Endothelial cell of umbilical vein (primary cell): ENCODE measurements at regions not wholly inside any gene's neighbourhood (a gene's known extent, or its start where the extent isn't known, plus 50 kb on each side); places are given as distances from the start of the nearest gene placed in this dataset.

Experiments
- BruUV-seq: library from RNA; stranded (reverse); fragments of 400-500 nt; replicated peaks from 2 replicates; lab custom pipeline; 2021; lab: Mats Ljungman, UMichigan
- CTCF ChIA-PET: fragments of 300-600, 350-600 bp; sonication (Branson Sonifier 250); formaldehyde crosslinking; loops from one replicate; lab custom pipeline; 2021; ENCODE audit warnings: antibody characterized with exemption, inconsistent platforms; lab: Charles Lee
- POLR2A ChIA-PET: fragments of 300-600, 350-600 bp; sonication (Branson Sonifier 250); formaldehyde crosslinking; loops from one replicate; lab custom pipeline; 2021; ENCODE audit warnings: antibody characterized with exemption, inconsistent platforms; lab: Charles Lee
- DNase-seq: peaks from one replicate; pipeline ENCODE4 v3.0.0-alpha.2; 2011; ENCODE audit warnings: low read depth, low spot score
- FAIRE-seq: peaks from 2 replicates; lab custom pipeline; 2011; peaks lifted over from hg19 to GRCh38; lab: Jason Lieb, UNC
- H2AFZ ChIP-seq: 2 replicates; pipeline ENCODE4 v1.6.0; 2012; ENCODE audit warnings: low read depth, low read length, control low read depth, inconsistent platforms
- H3K27ac ChIP-seq: 2 replicates; pipeline ENCODE4 v1.5.1; 2011; ENCODE audit warnings: low read depth, mild to moderate bottlenecking, control low read depth, low read length, moderate library complexity; ENCODE audit not compliant: insufficient read depth
- H3K27me3 ChIP-seq, 2 experiments: 2 replicates each; pipeline versions ENCODE4 v1.6.0 to v1.6.1; 2011; ENCODE audit warnings: low read length in 2 of 2, mixed read lengths in 1 of 2; ENCODE audit not compliant: control insufficient read depth in 2 of 2, insufficient read depth in 2 of 2
- H3K36me3 ChIP-seq, 2 experiments: 2 replicates in 1 of 2; 3 replicates in 1 of 2; pipeline ENCODE4 v1.5.1; 2011; ENCODE audit warnings: low read length in 2 of 2, mild to moderate bottlenecking in 1 of 2, moderate library complexity in 1 of 2; ENCODE audit not compliant: control insufficient read depth in 2 of 2, insufficient read depth in 2 of 2; ENCODE audit errors: extremely low read depth in 1 of 2
- H3K4me1 ChIP-seq: 3 replicates; pipeline ENCODE4 v1.5.1; 2011; ENCODE audit warnings: mild to moderate bottlenecking, low read length; ENCODE audit not compliant: control insufficient read depth, insufficient read depth; ENCODE audit errors: extremely low read depth
- H3K4me2 ChIP-seq: 2 replicates; pipeline ENCODE4 v1.6.1; 2011; ENCODE audit warnings: low read length, control low read depth, mixed read lengths; ENCODE audit not compliant: insufficient read depth
- H3K4me3 ChIP-seq, 3 experiments: fragments of 200-600 bp in 1 of 3; sonication (generic), shearing (Covaris generic) in 1 of 3; replicated peaks in 1 of 3; 2 replicates each; pipeline ENCODE4 v1.5.1; 2011 to 2016; ENCODE audit warnings: control low read depth in 3 of 3, low read length in 3 of 3, mild to moderate bottlenecking in 2 of 3, inconsistent platforms in 1 of 3, low read depth in 1 of 3, moderate library complexity in 1 of 3; ENCODE audit not compliant: insufficient read depth in 1 of 3
- H3K79me2 ChIP-seq: 2 replicates; pipeline ENCODE4 v1.6.0; 2012; ENCODE audit warnings: low read length, inconsistent platforms; ENCODE audit not compliant: control insufficient read depth, insufficient read depth
- H3K9ac ChIP-seq: replicated peaks from 2 replicates; pipeline ENCODE3; 2011; ENCODE audit warnings: low read length, control low read depth; ENCODE audit not compliant: insufficient read depth; ENCODE audit errors: extremely low read depth
- H3K9me1 ChIP-seq: replicated peaks from 3 replicates; pipeline ENCODE4 v1.6.0; 2011; ENCODE audit warnings: mild to moderate bottlenecking, low read length; ENCODE audit not compliant: control insufficient read depth, insufficient read depth; ENCODE audit errors: extremely low read depth
- H3K9me3 ChIP-seq: replicated peaks from 2 replicates; pipeline ENCODE4 v1.5.1; 2012; ENCODE audit warnings: low read length, inconsistent platforms; ENCODE audit not compliant: control insufficient read depth, insufficient read depth
- H4K20me1 ChIP-seq: replicated peaks from 2 replicates; pipeline ENCODE3; 2011; ENCODE audit warnings: mild to moderate bottlenecking, low read length; ENCODE audit not compliant: control insufficient read depth, insufficient read depth; ENCODE audit errors: extremely low read depth
- EZH2 ChIP-seq: IDR thresholded peaks from 2 replicates; pipeline ENCODE4 v1.6.1; 2012; ENCODE audit warnings: borderline replicate concordance, low read depth, mild to moderate bottlenecking, moderate library complexity, low read length, inconsistent platforms; ENCODE audit not compliant: severe bottlenecking
- FOS ChIP-seq: IDR thresholded peaks from 2 replicates; pipeline ENCODE4 v1.6.1; 2011; ENCODE audit warnings: mild to moderate bottlenecking, low read length, moderate library complexity, borderline replicate concordance; ENCODE audit not compliant: insufficient read depth
- GATA2 ChIP-seq: IDR thresholded peaks from 2 replicates; pipeline ENCODE4 v1.7.0; 2011; ENCODE audit warnings: low read depth, mild to moderate bottlenecking, moderate library complexity, mixed read lengths, low read length; ENCODE audit not compliant: insufficient read length, insufficient read depth
- JUN ChIP-seq: IDR thresholded peaks from 2 replicates; pipeline ENCODE4 v1.6.1; 2011; ENCODE audit warnings: borderline replicate concordance, low read depth; ENCODE audit not compliant: insufficient read length, insufficient read depth
- MYC ChIP-seq: IDR thresholded peaks from one replicate; pipeline ENCODE4 v1.6.1; 2011; ENCODE audit warnings: mild to moderate bottlenecking, low read depth, low read length
- POLR2A ChIP-seq: IDR thresholded peaks from 2 replicates; pipeline ENCODE4 v1.6.1; 2012; ENCODE audit warnings: low read depth, mild to moderate bottlenecking, control low read depth, low read length
- POLR2AphosphoS5 ChIP-seq: IDR thresholded peaks from 2 replicates; pipeline ENCODE4 v1.6.1; 2012; ENCODE audit warnings: low read depth, mild to moderate bottlenecking, control low read depth, low read length, moderate library complexity; ENCODE audit not compliant: insufficient read depth
- dilution Hi-C: fragments of 300-500 bp; cut with MboI; formaldehyde crosslinking; loops from one replicate; pipeline ENCODE4 v1.15.0; 2019; ENCODE audit warnings: low sequenced_read_pairs; ENCODE audit not compliant: extremely low pct_ligation_motif_present
- intact Hi-C: fragments of 100-400 bp; cut with micrococcal nuclease; formaldehyde crosslinking; loops from one replicate; pipeline ENCODE4 v1.10.0; 2022
- TF ChIP-seq, protein P1 (sequence below), 2 donors: IDR thresholded peaks; 1 replicate in 1 of 2; 2 replicates in 1 of 2; pipeline ENCODE4 v1.5.1; 2011; ENCODE audit warnings: low read length in 2 of 2, mild to moderate bottlenecking in 2 of 2, moderate library complexity in 2 of 2, control low read depth in 1 of 2, inconsistent platforms in 1 of 2, low read depth in 1 of 2; ENCODE audit not compliant: insufficient read depth in 1 of 2; ENCODE audit errors: extremely low read depth in 1 of 2
- TF ChIP-seq, protein P2 (sequence below): IDR thresholded peaks from 2 replicates; pipeline ENCODE4 v1.6.1; 2011; ENCODE audit not compliant: insufficient read depth, insufficient read length

DNA sequence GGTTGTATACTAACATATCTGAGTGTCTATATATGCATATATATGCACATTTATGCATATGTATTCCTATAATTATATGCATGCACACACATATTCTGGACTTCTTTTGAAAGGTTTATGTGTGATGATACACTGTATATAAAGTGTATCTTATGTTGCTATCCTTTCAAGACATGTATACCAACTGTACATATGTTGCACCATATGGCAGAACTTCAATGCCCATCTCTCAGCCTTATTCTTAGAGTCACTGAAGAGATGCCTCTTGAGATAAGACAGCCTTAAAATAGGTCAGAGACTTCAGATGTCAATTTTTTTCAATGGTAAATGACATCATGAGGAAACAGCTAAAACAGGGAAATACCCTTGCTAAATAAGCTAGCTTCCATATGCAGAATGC is 461.4 kb downstream of the SPATA31D1 start:
- Histone ChIP-seq H3K79me2 (no peaks in the 10 kb centered on the region), H4K20me1 (no peaks in the 10 kb centered on the region), H3K27ac (no peak overlapping the region), H3K9ac (no peak overlapping the region), H3K36me3 (no peaks in the 10 kb centered on the region), H3K4me1 (no peaks in the 10 kb centered on the region), H3K4me3 (no peak overlapping the region), H3K9me3 (peaks cover 4% of the 10 kb centered on the region), H3K4me2 (no peak overlapping the region), H3K9me1 (no peaks in the 10 kb centered on the region), H3K27me3 (no peaks in the 10 kb centered on the region), H2AFZ (no peak overlapping the region)
- DNase-seq: no peak
- POLR2A ChIA-PET: no interaction called here
- intact Hi-C loops (no loop called here), dilution Hi-C loops (no loop called here)
- CTCF ChIA-PET: interaction anchor here (0.7 kb wide), 1 partner anchor 14 kb away, joined by 3 read pairs; no protein-coding TSS in a partner anchor
- no TSS peak for BruUV-seq
- no peak for FAIRE-seq
- TF ChIP-seq, protein P1, sequence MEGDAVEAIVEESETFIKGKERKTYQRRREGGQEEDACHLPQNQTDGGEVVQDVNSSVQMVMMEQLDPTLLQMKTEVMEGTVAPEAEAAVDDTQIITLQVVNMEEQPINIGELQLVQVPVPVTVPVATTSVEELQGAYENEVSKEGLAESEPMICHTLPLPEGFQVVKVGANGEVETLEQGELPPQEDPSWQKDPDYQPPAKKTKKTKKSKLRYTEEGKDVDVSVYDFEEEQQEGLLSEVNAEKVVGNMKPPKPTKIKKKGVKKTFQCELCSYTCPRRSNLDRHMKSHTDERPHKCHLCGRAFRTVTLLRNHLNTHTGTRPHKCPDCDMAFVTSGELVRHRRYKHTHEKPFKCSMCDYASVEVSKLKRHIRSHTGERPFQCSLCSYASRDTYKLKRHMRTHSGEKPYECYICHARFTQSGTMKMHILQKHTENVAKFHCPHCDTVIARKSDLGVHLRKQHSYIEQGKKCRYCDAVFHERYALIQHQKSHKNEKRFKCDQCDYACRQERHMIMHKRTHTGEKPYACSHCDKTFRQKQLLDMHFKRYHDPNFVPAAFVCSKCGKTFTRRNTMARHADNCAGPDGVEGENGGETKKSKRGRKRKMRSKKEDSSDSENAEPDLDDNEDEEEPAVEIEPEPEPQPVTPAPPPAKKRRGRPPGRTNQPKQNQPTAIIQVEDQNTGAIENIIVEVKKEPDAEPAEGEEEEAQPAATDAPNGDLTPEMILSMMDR (IDR thresholded peaks at IDR 0.05; ENCODE audit: extremely low read depth in 1 of 2, insufficient read depth in 1 of 2, low read depth in 1 of 2, low read length in 2 of 2): no peak
- no peak for TF ChIP-seq FOS

DNA sequence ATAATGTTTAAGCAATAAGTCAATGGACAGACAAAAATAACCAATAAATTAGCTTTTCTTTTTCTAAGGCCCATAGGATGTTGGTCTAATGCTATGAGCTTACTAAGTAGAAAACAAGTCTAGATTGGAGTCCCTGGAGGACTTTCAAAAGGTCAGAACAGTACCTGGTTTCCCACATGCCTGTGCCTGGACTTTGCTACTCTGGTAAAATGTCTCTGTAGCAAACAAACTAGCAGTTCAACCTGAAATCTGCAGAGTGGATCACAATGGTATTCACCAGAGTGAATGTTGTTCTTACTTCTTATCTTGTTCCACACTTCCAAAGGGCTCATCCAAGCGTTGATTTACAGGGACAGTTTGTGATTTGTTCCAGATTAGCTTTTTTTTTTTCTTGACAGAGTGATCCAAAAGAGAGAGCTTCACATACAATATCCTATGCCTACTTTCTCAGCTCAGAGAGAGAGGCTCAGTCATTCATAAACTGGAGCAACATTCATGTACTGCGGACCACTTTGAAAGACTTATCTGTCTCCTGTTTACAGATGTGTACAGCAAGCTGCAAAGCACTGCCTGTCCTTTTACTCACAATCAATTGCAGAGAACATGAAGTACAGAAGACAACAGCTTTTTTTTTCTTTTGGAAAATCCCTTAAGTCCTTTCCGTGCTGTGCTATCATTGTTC is 466.1 kb downstream of the SPATA31D1 start:
- intact Hi-C loops: no loop called here
- Histone ChIP-seq H3K9ac (no peak overlapping the region), H4K20me1 (no peaks in the 10 kb centered on the region), H3K36me3 (no peaks in the 10 kb centered on the region), H3K79me2 (no peaks in the 10 kb centered on the region), H3K27ac (no peak overlapping the region), H3K9me1 (no peaks in the 10 kb centered on the region), H2AFZ (no peak overlapping the region), H3K9me3 (no peaks in the 10 kb centered on the region), H3K4me2 (no peak overlapping the region), H3K27me3 (no peaks in the 10 kb centered on the region), H3K4me3 (no peak overlapping the region), H3K4me1 (no peaks in the 10 kb centered on the region)
- TF ChIP-seq, protein P1 (IDR thresholded peaks at IDR 0.05; ENCODE audit: extremely low read depth in 1 of 2, insufficient read depth in 1 of 2, low read depth in 1 of 2, low read length in 2 of 2): no peak
- TF ChIP-seq MYC: no peak
- TF ChIP-seq GATA2: no peak
- no peak for TF ChIP-seq EZH2
- TF ChIP-seq FOS: no peak
- no peak for TF ChIP-seq POLR2A
- no peak for TF ChIP-seq JUN
- TF ChIP-seq, protein P2, sequence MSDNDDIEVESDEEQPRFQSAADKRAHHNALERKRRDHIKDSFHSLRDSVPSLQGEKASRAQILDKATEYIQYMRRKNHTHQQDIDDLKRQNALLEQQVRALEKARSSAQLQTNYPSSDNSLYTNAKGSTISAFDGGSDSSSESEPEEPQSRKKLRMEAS: no peak
- no peak for TF ChIP-seq POLR2AphosphoS5
- ChIA-PET CTCF (no interaction called here), POLR2A (no interaction called here)
- FAIRE-seq: no peak
- dilution Hi-C loops: no loop called here
- DNase-seq: no peak
- no TSS peak for BruUV-seq
